A549 (cell line): ENCODE measurements at regions not wholly inside any gene's neighbourhood (a gene's known extent, or its start where the extent isn't known, plus 50 kb on each side); places are given as distances from the start of the nearest gene placed in this dataset.

Source experiments
- CEBPB ChIP-seq, 2 experiments: fragments of >200 bp in 1 of 2; sonication (Bioruptor Twin) in 1 of 2; formaldehyde crosslinking in 1 of 2; IDR thresholded peaks; 2 replicates each; pipeline ENCODE4 v1.6.1; 2012 to 2016
- CTCF ChIP-seq: fragments of >200 bp; sonication (Bioruptor Twin); formaldehyde crosslinking; IDR thresholded peaks from 3 replicates; pipeline ENCODE4 v1.5.1; 2016
- ESRRA ChIP-seq: fragments of 150-350 bp; IDR thresholded peaks from 2 replicates; pipeline ENCODE4 v1.6.1; 2014; ENCODE audit warnings: mild to moderate bottlenecking, low read length, borderline replicate concordance
- JUN ChIP-seq, 2 experiments: fragments of >200 bp; sonication (Bioruptor Twin); formaldehyde crosslinking; IDR thresholded peaks; 2 replicates in 1 of 2; 3 replicates in 1 of 2; pipeline ENCODE4 v1.6.1; 2016 to 2017
- NR3C1 ChIP-seq: fragments of >200 bp; sonication (Bioruptor Twin); formaldehyde crosslinking; IDR thresholded peaks from 3 replicates; pipeline ENCODE4 v1.6.1; 2017
- PHF8 ChIP-seq: fragments of 200-600 bp; sonication (generic); IDR thresholded peaks from 2 replicates; pipeline ENCODE4 v1.6.1; 2016; ENCODE audit warnings: low read depth, mild to moderate bottlenecking, antibody characterized with exemption, moderate library complexity, borderline replicate concordance
- POLR2A ChIP-seq: IDR thresholded peaks from 2 replicates; pipeline ENCODE4 v1.6.1; 2012; ENCODE audit warnings: mild to moderate bottlenecking, low read length
- POLR2AphosphoS2 ChIP-seq: conservative IDR thresholded peaks from 2 replicates; pipeline ENCODE4 v1.6.1; 2012; ENCODE audit warnings: low read length, improper control_type of control experiment, inconsistent platforms
- RAD21 ChIP-seq, 2 experiments: fragments of >200 bp in 1 of 2; sonication (Bioruptor Twin) in 1 of 2; formaldehyde crosslinking in 1 of 2; IDR thresholded peaks in 1 of 2; conservative IDR thresholded peaks in 1 of 2; 2 replicates in 1 of 2; 3 replicates in 1 of 2; pipeline ENCODE4 v1.6.1; 2012 to 2018; ENCODE audit warnings: inconsistent platforms in 1 of 2
- RCOR1 ChIP-seq: fragments of 150-350 bp; IDR thresholded peaks from 2 replicates; pipeline ENCODE4 v1.6.1; 2014; ENCODE audit warnings: antibody characterized with exemption, low read length, low read depth
- RFX5 ChIP-seq: fragments of 450-650 bp; IDR thresholded peaks from 2 replicates; pipeline ENCODE4 v1.7.1; 2014; ENCODE audit warnings: antibody characterized with exemption, mild to moderate bottlenecking, moderate library complexity
- SMC3 ChIP-seq: fragments of >200 bp; sonication (Bioruptor Twin); formaldehyde crosslinking; IDR thresholded peaks from 3 replicates; pipeline ENCODE4 v1.6.1; 2018; ENCODE audit warnings: inconsistent platforms

GRCh38 chrX:39782276-39782675, 315.5 kb downstream of the BCOR start:
- TF ChIP-seq ESRRA: no peak
- TF ChIP-seq RAD21 (conservative IDR thresholded peaks at IDR 0.05 in 1 of 2, IDR thresholded peaks at IDR 0.05 in 1 of 2): no peak
- no peak for TF ChIP-seq CTCF
- no peak for TF ChIP-seq SMC3
- TF ChIP-seq CEBPB (IDR thresholded peaks at IDR 0.05): no peak
- TF ChIP-seq RCOR1: no peak
- no peak for TF ChIP-seq NR3C1
- no peak for TF ChIP-seq PHF8
- TF ChIP-seq POLR2A: no peak
- TF ChIP-seq JUN (IDR thresholded peaks at IDR 0.05): no peak
- TF ChIP-seq RFX5: no peak
- TF ChIP-seq POLR2AphosphoS2: no peak
